Mammary epithelial cell (primary cell): ENCODE measurements at regions not wholly inside any gene's neighbourhood (a gene's known extent, or its start where the extent isn't known, plus 50 kb on each side); places are given as distances from the start of the nearest gene placed in this dataset.

ENCODE experiments used
- EZH2 ChIP-seq: IDR thresholded peaks from 2 replicates; pipeline ENCODE4 v1.6.1; 2012; ENCODE audit warnings: low read length, inconsistent platforms, borderline replicate concordance
- TF ChIP-seq, protein P1 (sequence below), 2 donors: IDR thresholded peaks in 1 of 2; conservative IDR thresholded peaks in 1 of 2; 2 replicates each; pipeline ENCODE4 v1.5.1; 2011 to 2012; ENCODE audit warnings: inconsistent platforms in 2 of 2, low read length in 2 of 2, mild to moderate bottlenecking in 2 of 2, control low read depth in 1 of 2, low read depth in 1 of 2; ENCODE audit not compliant: insufficient read depth in 1 of 2; ENCODE audit errors: extremely low read depth in 1 of 2

DNA sequence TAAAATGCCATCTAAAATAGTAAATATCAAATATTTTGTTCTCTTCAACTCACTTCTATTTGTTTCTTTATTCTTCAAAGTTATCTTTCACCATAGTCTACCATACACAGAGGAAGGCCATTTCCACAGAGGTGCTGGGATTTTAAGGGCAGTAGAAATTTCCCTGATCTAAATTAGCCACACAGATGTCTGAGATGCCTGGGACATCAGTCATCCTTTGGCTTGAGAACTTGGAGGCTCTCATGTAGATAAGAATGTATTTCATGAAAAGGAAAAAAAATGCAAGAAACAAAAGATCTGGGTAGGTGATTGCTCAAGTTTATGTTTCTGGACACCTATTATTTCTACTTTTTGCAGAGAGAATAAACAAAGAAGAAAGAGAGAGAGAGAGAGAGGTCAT is 1008.2 kb downstream of the NLGN4X start:
- TF ChIP-seq, protein P1, sequence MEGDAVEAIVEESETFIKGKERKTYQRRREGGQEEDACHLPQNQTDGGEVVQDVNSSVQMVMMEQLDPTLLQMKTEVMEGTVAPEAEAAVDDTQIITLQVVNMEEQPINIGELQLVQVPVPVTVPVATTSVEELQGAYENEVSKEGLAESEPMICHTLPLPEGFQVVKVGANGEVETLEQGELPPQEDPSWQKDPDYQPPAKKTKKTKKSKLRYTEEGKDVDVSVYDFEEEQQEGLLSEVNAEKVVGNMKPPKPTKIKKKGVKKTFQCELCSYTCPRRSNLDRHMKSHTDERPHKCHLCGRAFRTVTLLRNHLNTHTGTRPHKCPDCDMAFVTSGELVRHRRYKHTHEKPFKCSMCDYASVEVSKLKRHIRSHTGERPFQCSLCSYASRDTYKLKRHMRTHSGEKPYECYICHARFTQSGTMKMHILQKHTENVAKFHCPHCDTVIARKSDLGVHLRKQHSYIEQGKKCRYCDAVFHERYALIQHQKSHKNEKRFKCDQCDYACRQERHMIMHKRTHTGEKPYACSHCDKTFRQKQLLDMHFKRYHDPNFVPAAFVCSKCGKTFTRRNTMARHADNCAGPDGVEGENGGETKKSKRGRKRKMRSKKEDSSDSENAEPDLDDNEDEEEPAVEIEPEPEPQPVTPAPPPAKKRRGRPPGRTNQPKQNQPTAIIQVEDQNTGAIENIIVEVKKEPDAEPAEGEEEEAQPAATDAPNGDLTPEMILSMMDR (conservative IDR thresholded peaks at IDR 0.05 in 1 of 2, IDR thresholded peaks at IDR 0.05 in 1 of 2; ENCODE audit: extremely low read depth in 1 of 2, insufficient read depth in 1 of 2, low read depth in 1 of 2, low read length in 2 of 2): no peak
- no peak for TF ChIP-seq EZH2
